ENCODE measurements at regions not wholly inside any gene's neighbourhood (a gene's known extent, or its start where the extent isn't known, plus 50 kb on each side); places are given as distances from the start of the nearest gene placed in this dataset.
"Not testable (repeated sequence)": the region's sequence is repeated elsewhere in the genome, so short reads cannot be mapped to it uniquely, and the experiment has no call there.

DNA sequence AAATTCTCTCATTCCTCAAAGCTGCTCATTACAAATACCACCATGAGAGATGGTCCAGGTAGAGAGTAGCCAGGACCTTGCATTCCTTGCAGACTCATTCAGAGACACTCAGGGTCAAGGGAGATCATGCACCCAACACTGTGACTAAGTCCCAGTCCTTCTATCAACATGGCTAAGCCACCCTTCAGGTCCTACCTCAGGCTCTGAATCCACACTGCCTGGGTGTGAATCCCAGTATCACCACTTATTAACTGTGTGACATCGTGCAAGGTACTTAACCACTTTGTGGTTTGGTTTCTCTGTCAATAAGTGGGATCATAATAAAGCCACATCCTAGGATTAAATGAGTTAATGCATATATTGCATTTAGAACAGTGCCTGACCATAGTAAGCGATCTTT lies 124.1 kb upstream of the NEIL3 start:
- DNase-seq (ENCODE audit: low spot score) = no peak

- no peak for DNase-seq (ENCODE audit: low spot score)
Measured at GRCh38 chr4:177187371-177187770, 122.3 kb upstream of the NEIL3 start.

DNA sequence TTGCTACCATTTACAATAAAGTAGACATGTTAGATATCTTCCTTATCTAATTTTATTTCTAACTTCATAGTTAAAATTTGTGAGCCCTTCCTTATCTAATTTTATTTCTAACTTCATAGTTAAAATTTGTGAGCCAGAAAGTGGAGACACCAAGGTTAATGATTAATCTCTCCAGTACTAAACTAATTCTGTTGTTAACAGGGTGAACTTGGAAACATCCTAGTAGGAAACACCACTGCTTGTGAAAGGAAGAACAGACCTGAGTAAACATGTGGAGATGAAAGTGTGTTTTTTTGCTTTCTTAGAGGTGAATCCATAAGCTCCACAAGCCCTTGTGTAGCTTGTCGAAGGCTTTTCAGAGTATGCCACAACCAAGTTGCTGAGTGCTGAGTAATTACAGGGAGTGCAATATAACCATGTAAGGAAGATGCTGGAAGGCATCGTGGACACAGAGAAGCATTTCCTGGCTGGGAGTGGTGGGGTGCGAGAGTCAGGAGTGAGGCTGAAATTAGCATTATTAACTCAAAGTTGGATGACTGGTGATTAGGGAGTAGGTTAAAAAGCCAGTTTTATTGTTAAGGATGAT lies 118.6 kb upstream of the NEIL3 start:
- no peak for DNase-seq (ENCODE audit: low spot score)

GRCh38 chr4:177191586-177191985 lies 118.1 kb upstream of the NEIL3 start:
- no peak for DNase-seq (ENCODE audit: low spot score)

- DNase-seq (ENCODE audit: low spot score) = no peak
Measured at GRCh38 chr4:177191991-177192390, 117.7 kb upstream of the NEIL3 start.

DNA sequence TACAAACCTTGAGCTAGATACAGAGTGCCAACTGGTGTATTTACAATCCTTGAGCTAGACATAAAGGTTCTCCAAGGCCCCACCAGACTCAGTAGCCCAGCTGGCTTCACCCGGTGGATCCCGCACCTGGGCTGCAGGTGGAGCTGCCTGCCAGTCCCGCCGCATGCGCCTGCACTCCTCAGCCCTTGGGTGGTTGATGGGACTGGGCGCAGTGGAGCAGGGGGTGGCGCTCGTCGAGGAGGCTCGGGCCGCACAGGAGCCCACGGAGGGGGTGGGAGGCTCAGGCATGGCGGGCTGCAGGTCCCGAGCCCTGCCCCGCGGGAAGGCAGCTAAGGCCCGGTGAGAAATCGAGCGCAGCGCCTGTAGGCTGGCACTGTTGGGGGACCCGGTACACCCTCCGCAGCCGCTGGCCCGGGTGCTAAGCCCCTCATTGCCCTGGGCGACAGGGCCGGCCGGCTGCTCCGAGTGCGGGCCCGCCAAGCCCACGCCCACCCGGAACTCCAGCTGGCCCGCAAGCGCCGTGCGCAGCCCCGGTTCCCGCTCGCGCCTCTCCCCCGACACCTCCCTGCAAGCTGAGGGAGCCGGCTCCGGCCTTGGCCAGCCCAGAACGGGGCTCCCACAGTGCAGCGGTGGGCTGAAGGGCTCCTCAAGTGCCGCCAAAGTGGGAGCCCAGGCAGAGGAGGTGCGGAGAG lies 116.5 kb upstream of the NEIL3 start:
- DNase-seq (ENCODE audit: low spot score) = not testable (repeated sequence)

DNA sequence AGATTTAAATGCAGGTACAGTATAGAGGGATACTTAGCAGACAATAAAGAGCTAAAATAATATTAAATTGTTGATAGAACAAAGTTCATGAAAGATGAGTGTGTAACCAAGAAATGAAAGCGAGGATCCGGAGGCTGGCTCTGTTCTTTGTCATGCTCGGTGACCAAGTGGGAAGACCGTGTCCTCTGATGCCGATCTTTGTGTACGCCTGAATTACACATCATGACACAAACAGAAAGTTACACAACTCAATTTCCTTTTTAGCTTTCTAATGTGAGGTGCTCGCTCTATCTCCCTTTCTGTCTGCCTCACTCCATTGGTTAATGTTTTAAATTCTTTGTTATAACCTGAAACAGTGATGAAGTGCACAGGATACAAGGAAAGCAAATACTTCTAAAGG lies 114.8 kb upstream of the NEIL3 start:
- no peak for DNase-seq (ENCODE audit: low spot score)

DNA sequence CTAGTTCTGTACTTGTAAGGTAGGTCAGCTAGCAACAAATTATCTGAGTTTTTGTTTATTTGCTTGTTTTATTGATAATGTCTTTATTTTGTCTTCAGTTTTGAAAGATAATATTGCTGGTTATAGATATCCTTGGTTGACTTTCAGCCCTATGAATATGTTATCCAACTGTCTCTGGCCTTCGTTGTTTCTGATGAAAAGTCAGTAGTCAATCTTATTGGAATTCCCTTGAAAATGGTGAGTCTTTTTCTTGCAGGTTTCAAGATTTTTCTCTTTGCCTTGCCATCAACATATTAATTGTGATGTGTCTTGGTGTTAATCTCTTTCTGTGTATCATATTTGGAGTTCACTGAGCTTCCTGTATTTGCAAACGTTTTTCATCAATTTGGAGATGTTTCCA lies 113.1 kb upstream of the NEIL3 start:
- DNase-seq (ENCODE audit: low spot score) = no peak

DNA sequence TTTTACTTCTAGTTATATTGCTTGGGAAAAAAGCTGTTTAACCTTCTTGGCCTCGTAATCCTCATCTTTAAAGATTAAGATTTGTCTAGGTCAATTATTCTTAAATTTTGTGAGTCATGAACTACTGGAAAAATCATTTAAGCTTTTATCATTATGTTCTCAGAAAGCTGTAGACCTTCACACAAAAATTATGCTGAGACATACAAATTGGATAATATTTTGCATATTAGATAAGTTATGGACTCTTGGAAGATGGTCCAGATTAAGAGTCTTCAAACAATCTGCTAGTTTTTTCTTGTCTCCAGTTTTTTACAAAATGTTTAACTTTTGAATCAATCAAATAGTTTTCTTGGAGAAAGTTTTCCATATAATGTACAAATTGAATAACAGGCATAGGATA lies 108.1 kb upstream of the NEIL3 start:
- no peak for DNase-seq (ENCODE audit: low spot score)

DNA sequence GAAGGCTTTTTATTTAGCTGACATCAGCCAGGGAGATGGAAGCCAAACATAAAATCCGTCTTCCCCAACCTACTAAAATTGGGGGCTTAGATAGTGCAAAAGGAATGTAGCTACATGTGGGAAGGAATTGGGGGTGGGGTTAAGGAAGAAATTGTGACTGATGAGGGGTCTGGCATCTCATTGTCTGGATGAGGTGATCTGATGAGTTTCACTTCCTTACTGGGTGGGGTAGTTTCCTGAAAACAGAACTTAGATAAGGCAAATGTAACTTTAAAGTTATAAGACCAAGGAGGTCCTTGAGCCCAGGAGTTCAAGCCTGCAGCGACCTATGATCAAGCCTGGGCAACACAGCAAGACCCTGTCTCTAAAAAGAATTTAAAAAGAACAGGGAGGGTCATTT lies 105.5 kb upstream of the NEIL3 start:
- DNase-seq (ENCODE audit: low spot score) = no peak

GRCh38 chr4:177214935-177215334 lies 94.7 kb upstream of the NEIL3 start:
- DNase-seq (ENCODE audit: low spot score) = no peak

- no peak for DNase-seq (ENCODE audit: low spot score)
Measured at GRCh38 chr4:177220376-177220775, 89.3 kb upstream of the NEIL3 start.

- no peak for DNase-seq (ENCODE audit: low spot score)
Measured at GRCh38 chr4:177222781-177223180, 86.9 kb upstream of the NEIL3 start.

DNA sequence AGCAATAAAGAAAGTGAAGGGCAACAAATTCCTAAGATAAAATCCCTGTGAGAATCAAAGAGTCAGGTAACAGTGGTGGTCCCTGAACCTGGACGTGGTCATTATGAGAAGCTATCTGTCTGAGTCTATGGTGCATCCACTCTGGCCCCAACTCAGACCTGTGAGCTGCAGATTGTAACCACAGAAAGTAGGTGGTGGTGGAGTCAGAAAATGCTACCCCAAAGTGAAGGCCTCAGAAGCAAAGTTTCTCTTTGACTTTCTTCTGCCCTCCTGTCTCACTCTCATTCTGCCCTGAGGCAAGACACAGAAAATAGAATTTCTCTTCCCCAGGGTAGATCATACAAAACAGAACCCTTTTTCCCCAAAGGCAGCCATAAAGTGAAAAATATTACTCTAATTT lies 84.1 kb upstream of the NEIL3 start:
- DNase-seq (ENCODE audit: low spot score) = no peak

DNA sequence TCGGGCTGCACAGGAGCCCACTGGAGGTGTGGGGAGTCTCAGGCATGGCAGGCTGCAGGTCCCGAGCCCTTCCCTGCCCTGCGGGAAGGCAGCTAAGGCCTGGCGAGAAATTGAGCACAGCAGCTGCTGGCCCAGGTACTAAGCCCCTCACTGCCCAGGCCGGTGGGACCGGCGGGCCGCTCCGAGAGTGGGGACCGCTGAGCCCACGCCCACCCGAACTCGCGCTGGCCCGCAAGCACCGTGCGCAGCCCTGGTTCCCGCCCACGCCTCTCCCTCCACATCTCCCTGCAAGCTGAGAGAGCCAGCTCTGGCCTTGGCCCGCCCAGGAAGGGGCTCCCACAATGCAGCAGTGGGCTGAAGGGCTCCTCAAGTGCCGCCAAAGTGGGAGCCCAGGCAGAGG lies 82.0 kb upstream of the NEIL3 start:
- DNase-seq (ENCODE audit: low spot score) = no peak

- no peak for DNase-seq (ENCODE audit: low spot score)
Measured at GRCh38 chr4:177228599-177228998, 81.1 kb upstream of the NEIL3 start.

GRCh38 chr4:177229331-177229730 lies 80.3 kb upstream of the NEIL3 start:
- DNase-seq (ENCODE audit: low spot score) = no peak

DNA sequence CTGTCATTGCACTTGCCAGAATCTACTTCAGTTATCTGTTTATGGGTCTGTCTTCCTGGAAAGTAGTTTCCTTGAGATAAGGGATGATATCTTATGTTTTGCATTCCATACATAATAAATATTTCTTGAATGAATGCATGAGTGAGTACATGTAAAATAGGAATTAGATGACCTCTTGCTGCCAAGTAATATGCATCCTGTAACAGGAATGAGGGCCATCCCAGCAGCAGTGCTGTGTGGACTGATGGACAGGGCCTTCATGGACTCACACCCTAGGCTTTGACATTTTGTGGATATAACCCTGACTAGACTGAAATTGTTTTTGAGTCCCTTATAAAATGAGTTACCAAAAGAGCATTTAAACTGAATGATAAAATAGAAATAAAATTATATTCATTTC lies 77.2 kb upstream of the NEIL3 start:
- no peak for DNase-seq (ENCODE audit: low spot score)

GRCh38 chr4:177235026-177235425 lies 74.6 kb upstream of the NEIL3 start:
- no peak for DNase-seq (ENCODE audit: low spot score)

DNA sequence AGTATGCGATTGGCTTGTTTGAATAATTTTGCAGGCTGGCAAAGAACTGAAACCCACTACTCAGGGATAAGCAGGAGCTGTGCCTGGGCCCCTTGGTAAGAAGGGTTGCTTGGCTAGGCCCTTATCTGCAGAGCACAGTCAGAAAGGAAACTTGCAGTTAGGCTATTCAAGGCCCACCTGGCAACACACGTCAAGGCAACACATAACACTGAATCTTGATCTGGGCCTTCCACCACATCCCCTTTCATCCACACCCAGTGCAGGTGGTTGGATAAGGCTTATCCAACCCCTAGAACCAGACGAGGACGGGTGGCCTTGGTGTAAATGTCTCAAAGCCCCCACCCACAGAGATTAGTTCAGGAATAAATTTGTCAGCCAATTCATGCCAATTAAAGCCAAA lies 72.8 kb upstream of the NEIL3 start:
- DNase-seq (ENCODE audit: low spot score) = no peak

DNA sequence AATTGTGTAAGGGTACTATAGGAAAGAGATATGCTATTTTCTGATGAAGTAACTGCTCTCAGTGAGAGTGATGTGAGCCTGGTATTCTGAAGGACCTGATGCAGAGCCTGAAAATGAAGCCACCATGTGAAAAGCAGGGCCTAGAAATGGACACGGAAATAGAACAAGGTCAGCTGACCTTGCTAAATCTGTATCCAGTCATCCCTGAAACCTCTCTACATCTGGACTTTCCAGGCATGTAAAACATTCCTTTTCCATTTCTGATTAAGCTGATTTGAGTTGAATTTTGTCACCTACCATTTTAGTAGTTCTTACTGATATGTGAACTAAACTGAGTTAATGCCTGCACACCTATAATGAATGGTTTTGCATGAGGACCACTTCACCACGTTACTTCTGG lies 72.4 kb upstream of the NEIL3 start:
- DNase-seq (ENCODE audit: low spot score) = no peak

GRCh38 chr4:177239477-177239876 lies 70.2 kb upstream of the NEIL3 start:
- no peak for DNase-seq (ENCODE audit: low spot score)

DNA sequence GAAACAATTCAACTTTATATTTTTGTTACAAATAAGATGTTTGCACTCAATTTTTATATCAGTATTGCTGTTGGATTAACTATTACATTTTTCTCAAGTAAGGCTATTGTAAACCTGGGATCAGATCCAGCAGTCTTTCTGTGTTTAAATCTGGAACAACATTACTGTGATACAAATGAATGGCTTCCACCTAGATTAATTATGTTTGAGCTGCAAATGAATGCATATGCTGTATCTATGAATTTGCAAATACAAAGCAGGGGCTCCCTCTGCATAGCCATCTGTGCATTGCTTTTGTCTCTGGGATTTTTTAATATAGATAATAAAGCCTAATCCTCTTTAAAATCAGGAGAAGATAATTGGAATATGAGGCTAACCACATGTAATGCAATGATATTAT lies 69.8 kb upstream of the NEIL3 start:
- no peak for DNase-seq (ENCODE audit: low spot score)

DNA sequence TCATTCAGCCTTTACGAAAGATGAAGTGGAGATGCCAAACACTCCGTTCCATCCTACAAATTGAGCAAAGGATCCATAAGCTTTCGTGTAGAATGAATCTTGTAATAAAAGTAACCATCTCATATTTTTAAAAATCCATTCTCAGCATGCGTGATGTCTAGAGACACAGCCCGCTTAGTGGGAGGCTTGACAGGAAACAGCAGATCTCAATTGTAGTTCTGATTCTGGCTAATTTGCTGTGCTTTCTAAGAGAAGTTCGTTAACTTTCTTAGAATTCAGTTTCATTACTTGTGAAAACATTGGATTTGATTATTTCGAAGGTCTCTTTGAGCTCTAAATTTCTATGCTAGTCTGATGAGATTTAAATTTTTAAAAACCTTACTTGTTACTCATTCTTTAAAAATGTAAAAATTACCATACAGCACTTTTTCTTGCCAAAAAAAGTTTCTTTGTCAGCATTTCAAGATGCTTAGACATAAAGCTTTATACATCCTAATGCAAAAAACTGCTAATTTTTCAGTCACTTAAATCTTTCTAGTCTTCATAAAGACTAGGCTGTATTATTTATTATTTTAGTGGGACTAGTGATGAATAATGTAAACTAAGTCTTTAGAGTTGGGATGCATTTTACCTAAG lies 66.9 kb upstream of the NEIL3 start:
- no peak for DNase-seq (ENCODE audit: low spot score)

All from cerebellar cortex (tissue), 1 donor.